ENCODE measurements at regions not wholly inside any gene's neighbourhood (a gene's known extent, or its start where the extent isn't known, plus 50 kb on each side); places are given as distances from the start of the nearest gene placed in this dataset.

DNA sequence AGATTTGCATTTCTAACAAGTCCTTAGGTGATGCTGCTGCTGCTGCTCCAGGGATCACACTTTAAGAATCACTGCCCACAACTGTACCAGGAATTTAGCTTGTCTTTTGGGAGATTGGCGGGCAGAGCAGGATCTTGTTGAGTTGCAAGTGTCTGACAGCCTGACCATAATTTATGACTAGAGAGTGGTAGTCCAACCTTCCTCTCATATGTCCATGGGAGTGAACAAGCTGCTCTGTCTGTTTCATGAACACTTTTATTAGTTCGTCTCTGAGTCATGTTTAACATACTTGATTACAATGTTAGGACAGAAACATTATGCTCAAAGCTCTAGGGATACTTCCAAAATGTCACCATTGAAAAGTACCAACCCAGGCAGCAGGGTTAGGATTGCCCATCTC, 169.6 kb downstream of the TGFB2 start (continued):
- TF ChIP-seq, protein P1, sequence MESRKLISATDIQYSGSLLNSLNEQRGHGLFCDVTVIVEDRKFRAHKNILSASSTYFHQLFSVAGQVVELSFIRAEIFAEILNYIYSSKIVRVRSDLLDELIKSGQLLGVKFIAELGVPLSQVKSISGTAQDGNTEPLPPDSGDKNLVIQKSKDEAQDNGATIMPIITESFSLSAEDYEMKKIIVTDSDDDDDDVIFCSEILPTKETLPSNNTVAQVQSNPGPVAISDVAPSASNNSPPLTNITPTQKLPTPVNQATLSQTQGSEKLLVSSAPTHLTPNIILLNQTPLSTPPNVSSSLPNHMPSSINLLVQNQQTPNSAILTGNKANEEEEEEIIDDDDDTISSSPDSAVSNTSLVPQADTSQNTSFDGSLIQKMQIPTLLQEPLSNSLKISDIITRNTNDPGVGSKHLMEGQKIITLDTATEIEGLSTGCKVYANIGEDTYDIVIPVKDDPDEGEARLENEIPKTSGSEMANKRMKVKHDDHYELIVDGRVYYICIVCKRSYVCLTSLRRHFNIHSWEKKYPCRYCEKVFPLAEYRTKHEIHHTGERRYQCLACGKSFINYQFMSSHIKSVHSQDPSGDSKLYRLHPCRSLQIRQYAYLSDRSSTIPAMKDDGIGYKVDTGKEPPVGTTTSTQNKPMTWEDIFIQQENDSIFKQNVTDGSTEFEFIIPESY (IDR thresholded peaks at IDR 0.05; ENCODE audit: extremely low read depth, insufficient replicate concordance, low read length), result no peak
- TF ChIP-seq YY1 (IDR thresholded peaks at IDR 0.05; ENCODE audit: extremely low read depth, insufficient replicate concordance, low read depth, low read length), result no peak
- no peak for TF ChIP-seq POLR2AphosphoS5 (IDR thresholded peaks at IDR 0.05; ENCODE audit: low read depth, low read length)
- no peak for TF ChIP-seq SP1 (IDR thresholded peaks at IDR 0.05; ENCODE audit: low read depth)
- no peak for TF ChIP-seq ELF1 (IDR thresholded peaks at IDR 0.05; ENCODE audit: borderline replicate concordance, low read depth)
- no peak for TF ChIP-seq SIN3A (IDR thresholded peaks at IDR 0.05; ENCODE audit: low read depth)
- TF ChIP-seq CEBPB (IDR thresholded peaks at IDR 0.05; ENCODE audit: low read depth), result no peak

DNA sequence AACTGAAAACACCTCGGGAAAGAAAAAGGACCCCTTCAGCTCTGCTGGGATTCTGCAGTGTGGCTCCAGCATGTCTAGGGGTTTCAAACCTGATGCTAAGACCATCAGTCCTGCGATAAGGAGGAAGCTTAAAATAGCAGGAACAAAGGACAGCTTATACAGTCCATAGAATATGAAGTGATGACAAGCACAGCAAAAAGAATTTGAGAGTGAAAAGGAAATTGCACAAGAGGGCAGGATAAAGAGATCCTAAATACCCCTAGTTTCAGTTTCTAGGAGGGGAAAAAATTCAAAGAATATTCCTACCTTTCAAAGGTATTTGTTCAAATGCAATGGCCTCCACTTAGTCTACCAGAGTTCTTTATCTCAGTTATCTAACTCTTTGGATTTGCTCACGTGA, 171.4 kb downstream of the TGFB2 start:
- no peak for DNase-seq (ENCODE audit: low read depth, low spot score)
- Histone ChIP-seq H3K4me2 (ENCODE audit: low read length) (no peak overlapping the region), H3K79me2 (ENCODE audit: insufficient read depth, low read length) (no peaks in the 10 kb centered on the region), H3K9ac (ENCODE audit: low read length) (no peak overlapping the region), H3K27ac (ENCODE audit: low read depth, low read length) (no peak overlapping the region), H2AFZ (ENCODE audit: low read depth, low read length, poor library complexity, severe bottlenecking) (no peak overlapping the region), H3K27me3 (ENCODE audit: insufficient read depth, low read length) (no peaks in the 10 kb centered on the region), H4K20me1 (ENCODE audit: insufficient read depth) (no peaks in the 10 kb centered on the region), H3K4me3 (replicated peaks in 1 of 2; ENCODE audit: low read depth in 1 of 2, low read length in 2 of 2) (no peak overlapping the region), H3K9me3 (ENCODE audit: control insufficient read depth in 1 of 2, insufficient read depth in 1 of 2, low read depth in 1 of 2, low read length in 2 of 2) (no peaks in the 10 kb centered on the region), H3K9me2 (ENCODE audit: insufficient read depth) (no peaks in the 10 kb centered on the region), H3K4me1 (ENCODE audit: control insufficient read depth in 1 of 2, insufficient read depth in 2 of 2, low read length in 2 of 2) (no peaks in the 10 kb centered on the region), H3K36me3 (ENCODE audit: control insufficient read depth in 1 of 2, insufficient read depth in 2 of 2, low read length in 2 of 2) (no peaks in the 10 kb centered on the region)
- BruUV-seq (replicated peaks), result no TSS peak
- ChIA-PET CTCF (no interaction called here), RAD21 (ENCODE audit: low non-redundant PET in 1 of 2, low total read pairs in 2 of 2, uncharacterized antibody in 2 of 2, unreplicated experiment in 2 of 2) (no interaction called here), POLR2A (no interaction called here)
- intact Hi-C loops (cut with micrococcal nuclease), result no loop called here
- TF ChIP-seq JUND (IDR thresholded peaks at IDR 0.05), result no peak
- no peak for TF ChIP-seq ZNF274 (IDR thresholded peaks at IDR 0.05; ENCODE audit: low read depth, low read length)
- TF ChIP-seq TCF7L2 (IDR thresholded peaks at IDR 0.05; ENCODE audit: borderline replicate concordance, extremely low read depth, insufficient read depth, insufficient read length), result no peak
- no peak for TF ChIP-seq ELF1 (IDR thresholded peaks at IDR 0.05; ENCODE audit: borderline replicate concordance, low read depth)
- TF ChIP-seq, protein P2, sequence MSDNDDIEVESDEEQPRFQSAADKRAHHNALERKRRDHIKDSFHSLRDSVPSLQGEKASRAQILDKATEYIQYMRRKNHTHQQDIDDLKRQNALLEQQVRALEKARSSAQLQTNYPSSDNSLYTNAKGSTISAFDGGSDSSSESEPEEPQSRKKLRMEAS (IDR thresholded peaks at IDR 0.05), result no peak
- TF ChIP-seq, protein P3, sequence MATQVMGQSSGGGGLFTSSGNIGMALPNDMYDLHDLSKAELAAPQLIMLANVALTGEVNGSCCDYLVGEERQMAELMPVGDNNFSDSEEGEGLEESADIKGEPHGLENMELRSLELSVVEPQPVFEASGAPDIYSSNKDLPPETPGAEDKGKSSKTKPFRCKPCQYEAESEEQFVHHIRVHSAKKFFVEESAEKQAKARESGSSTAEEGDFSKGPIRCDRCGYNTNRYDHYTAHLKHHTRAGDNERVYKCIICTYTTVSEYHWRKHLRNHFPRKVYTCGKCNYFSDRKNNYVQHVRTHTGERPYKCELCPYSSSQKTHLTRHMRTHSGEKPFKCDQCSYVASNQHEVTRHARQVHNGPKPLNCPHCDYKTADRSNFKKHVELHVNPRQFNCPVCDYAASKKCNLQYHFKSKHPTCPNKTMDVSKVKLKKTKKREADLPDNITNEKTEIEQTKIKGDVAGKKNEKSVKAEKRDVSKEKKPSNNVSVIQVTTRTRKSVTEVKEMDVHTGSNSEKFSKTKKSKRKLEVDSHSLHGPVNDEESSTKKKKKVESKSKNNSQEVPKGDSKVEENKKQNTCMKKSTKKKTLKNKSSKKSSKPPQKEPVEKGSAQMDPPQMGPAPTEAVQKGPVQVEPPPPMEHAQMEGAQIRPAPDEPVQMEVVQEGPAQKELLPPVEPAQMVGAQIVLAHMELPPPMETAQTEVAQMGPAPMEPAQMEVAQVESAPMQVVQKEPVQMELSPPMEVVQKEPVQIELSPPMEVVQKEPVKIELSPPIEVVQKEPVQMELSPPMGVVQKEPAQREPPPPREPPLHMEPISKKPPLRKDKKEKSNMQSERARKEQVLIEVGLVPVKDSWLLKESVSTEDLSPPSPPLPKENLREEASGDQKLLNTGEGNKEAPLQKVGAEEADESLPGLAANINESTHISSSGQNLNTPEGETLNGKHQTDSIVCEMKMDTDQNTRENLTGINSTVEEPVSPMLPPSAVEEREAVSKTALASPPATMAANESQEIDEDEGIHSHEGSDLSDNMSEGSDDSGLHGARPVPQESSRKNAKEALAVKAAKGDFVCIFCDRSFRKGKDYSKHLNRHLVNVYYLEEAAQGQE (IDR thresholded peaks at IDR 0.05; ENCODE audit: low read depth), result no peak
- TF ChIP-seq POLR2A (IDR thresholded peaks at IDR 0.05; ENCODE audit: borderline replicate concordance, extremely low read depth, insufficient read depth, insufficient read length), result no peak
- no peak for TF ChIP-seq EGR1 (IDR thresholded peaks at IDR 0.05; ENCODE audit: low read depth)
- TF ChIP-seq, protein P1 (IDR thresholded peaks at IDR 0.05; ENCODE audit: extremely low read depth, insufficient replicate concordance, low read length), result no peak
- no peak for ATAC-seq
